LHCN-M2 (cell line): ENCODE measurements at regions not wholly inside any gene's neighbourhood (a gene's known extent, or its start where the extent isn't known, plus 50 kb on each side); places are given as distances from the start of the nearest gene placed in this dataset.

ENCODE experiments used
- DNase-seq: peaks from one replicate; pipeline ENCODE4 v3.0.0-alpha.2; 2012; ENCODE audit warnings: low read depth

GRCh38 chr19:31120952-31121351, 228.3 kb downstream of the TSHZ3 start:
- DNase-seq: no peak

GRCh38 chr19:31119951-31120690, 229.1 kb downstream of the TSHZ3 start:
- peak; percentile 37 for DNase-seq

GRCh38 chr19:31118986-31119385, 230.2 kb downstream of the TSHZ3 start:
- no peak for DNase-seq

GRCh38 chr19:31118287-31118955, 230.8 kb downstream of the TSHZ3 start:
- peak; percentile 40 for DNase-seq

- no peak for DNase-seq
Measured at GRCh38 chr19:31114585-31114984, 234.7 kb downstream of the TSHZ3 start.

GRCh38 chr19:31113293-31113692, 235.9 kb downstream of the TSHZ3 start:
- peak; percentile 75 for DNase-seq

- DNase-seq: no peak
Measured at GRCh38 chr19:31112158-31112557, 237.1 kb downstream of the TSHZ3 start.

- no peak for DNase-seq
Measured at GRCh38 chr19:31111741-31112140, 237.5 kb downstream of the TSHZ3 start.

GRCh38 chr19:31110336-31110735, 238.9 kb downstream of the TSHZ3 start:
- DNase-seq: peak; percentile 71

- DNase-seq: peak; percentile 28
Measured at GRCh38 chr19:31109636-31110035, 239.6 kb downstream of the TSHZ3 start.

- DNase-seq: no peak
Measured at GRCh38 chr19:31107096-31107495, 242.1 kb downstream of the TSHZ3 start.

GRCh38 chr19:31105761-31106160, 243.5 kb downstream of the TSHZ3 start:
- DNase-seq: no peak

GRCh38 chr19:31104451-31104850, 244.8 kb downstream of the TSHZ3 start:
- no peak for DNase-seq

- no peak for DNase-seq
Measured at GRCh38 chr19:31103228-31103627, 246.0 kb downstream of the TSHZ3 start.

- DNase-seq: no peak
Measured at GRCh38 chr19:31102674-31103073, 246.6 kb downstream of the TSHZ3 start.

GRCh38 chr19:31100981-31101380, 248.3 kb downstream of the TSHZ3 start:
- no peak for DNase-seq

GRCh38 chr19:31100206-31100590, 249.0 kb downstream of the TSHZ3 start:
- DNase-seq: no peak

- DNase-seq: no peak
Measured at GRCh38 chr19:31099515-31100205, 249.6 kb downstream of the TSHZ3 start.

GRCh38 chr19:31098836-31099235, 250.4 kb downstream of the TSHZ3 start:
- no peak for DNase-seq

GRCh38 chr19:31096935-31097545, 252.2 kb downstream of the TSHZ3 start:
- DNase-seq: no peak

GRCh38 chr19:31096062-31096830, 253.0 kb downstream of the TSHZ3 start:
- DNase-seq: no peak
